SK-N-MC (cell line): ENCODE measurements at regions not wholly inside any gene's neighbourhood (a gene's known extent, or its start where the extent isn't known, plus 50 kb on each side); places are given as distances from the start of the nearest gene placed in this dataset.

Experiments
- EZH2 ChIP-seq: fragments of 200-600 bp; sonication (generic); IDR thresholded peaks from one replicate; pipeline ENCODE4 v1.6.1; 2017; ENCODE audit warnings: antibody characterized with exemption
- FOXP2 ChIP-seq: optimal IDR thresholded peaks from 2 replicates; pipeline ENCODE3; 2011; ENCODE audit warnings: mild to moderate bottlenecking, moderate library complexity; ENCODE audit not compliant: insufficient read depth; ENCODE audit errors: extremely low read length, control extremely low read depth
- POLR2AphosphoS5 ChIP-seq: IDR thresholded peaks from 2 replicates; pipeline ENCODE4 v1.6.1; 2012; ENCODE audit warnings: mild to moderate bottlenecking, low read depth, low read length, borderline replicate concordance

GRCh38 chr7:84901366-84901765 is 285.5 kb downstream of the SEMA3D start:
- TF ChIP-seq EZH2 (no peak), FOXP2 (no peak), POLR2AphosphoS5 (no peak)
